Osteocyte (in vitro differentiated cells): ENCODE measurements at regions not wholly inside any gene's neighbourhood (a gene's known extent, or its start where the extent isn't known, plus 50 kb on each side); places are given as distances from the start of the nearest gene placed in this dataset.

Source experiments
- DNase-seq: peaks from one replicate; pipeline ENCODE4 v3.0.0; 2021; ENCODE audit warnings: mixed read lengths; ENCODE audit not compliant: unreplicated experiment; ENCODE audit errors: extremely low spot score
- H3K27ac Mint-ChIP-seq: one replicate; pipeline ENCODE4 v1.8.0; 2021; ENCODE audit warnings: mild to moderate bottlenecking, mixed read lengths; ENCODE audit not compliant: unreplicated experiment
- H3K27me3 Mint-ChIP-seq: one replicate; pipeline ENCODE4 v1.8.0; 2021; ENCODE audit warnings: mixed read lengths; ENCODE audit not compliant: unreplicated experiment
- H3K36me3 Mint-ChIP-seq: one replicate; pipeline ENCODE4 v1.8.0; 2021; ENCODE audit warnings: mixed read lengths; ENCODE audit not compliant: unreplicated experiment
- H3K4me1 Mint-ChIP-seq: one replicate; pipeline ENCODE4 v1.8.0; 2021; ENCODE audit warnings: mixed read lengths; ENCODE audit not compliant: unreplicated experiment
- H3K4me3 Mint-ChIP-seq: one replicate; pipeline ENCODE4 v1.8.0; 2021; ENCODE audit warnings: mild to moderate bottlenecking, moderate library complexity, mixed read lengths; ENCODE audit not compliant: unreplicated experiment
- H3K9me3 Mint-ChIP-seq: one replicate; pipeline ENCODE4 v1.8.0; 2021; ENCODE audit warnings: mixed read lengths; ENCODE audit not compliant: unreplicated experiment
- TF ChIP-seq, protein P1 (sequence below): fragments of 200-600 bp; sonication (generic); IDR thresholded peaks from 2 replicates; pipeline ENCODE4 v1.5.0; 2021; ENCODE audit warnings: antibody characterized with exemption, mild to moderate bottlenecking, moderate library complexity

DNA sequence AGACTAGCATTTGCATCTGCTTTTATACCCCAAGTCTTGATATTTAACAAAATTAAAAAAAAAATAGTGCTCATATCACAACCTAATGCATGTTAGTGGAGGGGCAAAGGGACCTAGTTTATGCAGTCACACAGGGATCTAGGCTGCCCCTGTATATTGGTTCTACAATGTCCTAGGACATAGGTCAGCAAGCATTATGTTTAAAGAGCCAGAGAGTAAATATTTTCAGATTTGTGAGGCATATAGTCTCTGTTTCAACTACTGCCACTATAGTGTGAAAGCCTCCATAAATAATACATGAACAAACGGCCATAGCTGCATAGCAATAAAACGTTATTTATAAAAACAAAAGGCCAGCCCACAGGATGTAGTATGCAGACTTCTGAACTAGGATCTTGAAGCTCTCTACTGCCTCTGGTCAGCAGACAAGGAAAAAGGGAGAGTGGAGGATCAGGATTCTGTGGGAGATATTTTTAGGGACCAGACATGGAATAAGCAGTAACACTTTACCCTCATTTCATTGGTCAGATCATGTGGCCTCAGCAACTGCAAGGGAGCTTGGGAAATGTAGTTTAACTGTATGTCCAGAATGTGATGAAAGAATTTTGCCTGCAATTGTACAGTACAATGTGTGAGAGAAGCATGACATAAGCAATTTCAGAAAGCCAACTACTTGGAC lies 414.2 kb upstream of the SPTLC3 start:
- no peaks in the 10 kb centered on the region for H3K36me3 Mint-ChIP-seq
- TF ChIP-seq, protein P1, sequence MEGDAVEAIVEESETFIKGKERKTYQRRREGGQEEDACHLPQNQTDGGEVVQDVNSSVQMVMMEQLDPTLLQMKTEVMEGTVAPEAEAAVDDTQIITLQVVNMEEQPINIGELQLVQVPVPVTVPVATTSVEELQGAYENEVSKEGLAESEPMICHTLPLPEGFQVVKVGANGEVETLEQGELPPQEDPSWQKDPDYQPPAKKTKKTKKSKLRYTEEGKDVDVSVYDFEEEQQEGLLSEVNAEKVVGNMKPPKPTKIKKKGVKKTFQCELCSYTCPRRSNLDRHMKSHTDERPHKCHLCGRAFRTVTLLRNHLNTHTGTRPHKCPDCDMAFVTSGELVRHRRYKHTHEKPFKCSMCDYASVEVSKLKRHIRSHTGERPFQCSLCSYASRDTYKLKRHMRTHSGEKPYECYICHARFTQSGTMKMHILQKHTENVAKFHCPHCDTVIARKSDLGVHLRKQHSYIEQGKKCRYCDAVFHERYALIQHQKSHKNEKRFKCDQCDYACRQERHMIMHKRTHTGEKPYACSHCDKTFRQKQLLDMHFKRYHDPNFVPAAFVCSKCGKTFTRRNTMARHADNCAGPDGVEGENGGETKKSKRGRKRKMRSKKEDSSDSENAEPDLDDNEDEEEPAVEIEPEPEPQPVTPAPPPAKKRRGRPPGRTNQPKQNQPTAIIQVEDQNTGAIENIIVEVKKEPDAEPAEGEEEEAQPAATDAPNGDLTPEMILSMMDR, result no peak
- no peaks in the 10 kb centered on the region for H3K4me1 Mint-ChIP-seq
- DNase-seq, result no peak
- H3K4me3 Mint-ChIP-seq, result no peak overlapping the region
- no peaks in the 10 kb centered on the region for H3K9me3 Mint-ChIP-seq
- H3K27me3 Mint-ChIP-seq, result no peaks in the 10 kb centered on the region
- H3K27ac Mint-ChIP-seq, result no peak overlapping the region

DNA sequence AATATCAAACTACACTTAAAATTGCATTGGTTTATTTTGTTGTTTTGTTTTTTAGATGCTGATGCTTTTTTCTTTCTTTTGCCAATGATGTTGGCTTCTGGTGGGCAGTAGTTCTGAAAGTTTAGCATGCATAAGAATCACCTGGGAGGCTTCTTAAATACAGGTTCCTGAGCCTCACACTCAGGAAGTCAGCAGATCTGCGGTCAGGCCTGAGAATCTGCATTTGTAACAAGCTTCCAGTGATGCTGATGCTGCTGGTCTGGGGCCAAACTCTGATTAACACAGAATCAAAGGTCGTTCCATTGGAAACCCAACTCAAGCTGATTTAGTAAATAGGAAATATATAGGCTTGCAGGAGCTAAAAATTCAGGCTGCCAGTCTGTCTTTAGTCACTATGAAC lies 412.9 kb upstream of the SPTLC3 start:
- Mint-ChIP-seq H3K9me3 (no peaks in the 10 kb centered on the region), H3K27ac (no peak overlapping the region), H3K27me3 (no peaks in the 10 kb centered on the region), H3K36me3 (no peaks in the 10 kb centered on the region), H3K4me1 (no peaks in the 10 kb centered on the region), H3K4me3 (no peak overlapping the region)
- TF ChIP-seq, protein P1, result no peak
- no peak for DNase-seq

DNA sequence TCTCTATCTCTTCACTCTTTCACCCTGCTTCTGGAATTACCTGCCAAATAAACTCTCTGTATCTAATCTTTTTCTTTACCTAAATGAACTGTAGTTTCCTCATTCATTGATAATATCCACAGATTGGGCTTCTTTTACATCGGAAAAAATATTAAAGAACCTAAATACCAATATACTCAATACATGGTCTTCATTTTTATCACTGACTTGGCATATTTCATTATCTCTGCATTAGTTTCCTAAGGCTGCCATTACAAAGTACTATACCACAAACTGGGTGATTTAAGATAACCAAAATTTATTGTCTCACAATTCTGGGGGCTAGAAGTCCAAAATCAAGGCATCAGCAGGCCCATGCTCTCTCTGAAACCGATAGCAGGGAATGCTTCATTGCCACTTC lies 411.9 kb upstream of the SPTLC3 start:
- no peak overlapping the region for H3K4me3 Mint-ChIP-seq
- no peaks in the 10 kb centered on the region for H3K36me3 Mint-ChIP-seq
- no peak for DNase-seq
- H3K27me3 Mint-ChIP-seq, result no peaks in the 10 kb centered on the region
- H3K4me1 Mint-ChIP-seq, result no peaks in the 10 kb centered on the region
- TF ChIP-seq, protein P1, result no peak
- no peaks in the 10 kb centered on the region for H3K9me3 Mint-ChIP-seq
- H3K27ac Mint-ChIP-seq, result no peak overlapping the region

DNA sequence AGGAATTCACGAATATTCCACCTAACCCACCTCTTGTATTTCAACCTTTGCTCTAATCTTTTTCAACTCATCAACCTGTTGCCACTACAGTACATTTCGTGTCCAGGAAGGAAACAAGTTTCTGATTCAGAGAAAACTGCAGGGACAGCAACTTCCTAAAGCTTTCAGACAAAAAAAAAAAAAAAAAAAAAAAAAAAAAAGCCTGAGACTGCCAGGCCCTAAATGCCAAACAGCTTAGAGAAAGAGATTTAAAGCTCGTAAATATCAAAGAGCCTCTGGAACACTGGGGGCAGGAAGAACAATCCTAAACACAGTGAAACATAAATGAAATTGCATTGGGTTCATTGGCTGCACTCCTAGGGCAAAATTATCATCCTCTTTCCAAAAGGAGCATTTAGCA lies 411.2 kb upstream of the SPTLC3 start:
- Mint-ChIP-seq H3K4me1 (no peaks in the 10 kb centered on the region), H3K9me3 (no peaks in the 10 kb centered on the region), H3K4me3 (no peak overlapping the region), H3K36me3 (no peaks in the 10 kb centered on the region), H3K27me3 (no peaks in the 10 kb centered on the region), H3K27ac (no peak overlapping the region)
- TF ChIP-seq, protein P1, result no peak
- DNase-seq, result no peak

DNA sequence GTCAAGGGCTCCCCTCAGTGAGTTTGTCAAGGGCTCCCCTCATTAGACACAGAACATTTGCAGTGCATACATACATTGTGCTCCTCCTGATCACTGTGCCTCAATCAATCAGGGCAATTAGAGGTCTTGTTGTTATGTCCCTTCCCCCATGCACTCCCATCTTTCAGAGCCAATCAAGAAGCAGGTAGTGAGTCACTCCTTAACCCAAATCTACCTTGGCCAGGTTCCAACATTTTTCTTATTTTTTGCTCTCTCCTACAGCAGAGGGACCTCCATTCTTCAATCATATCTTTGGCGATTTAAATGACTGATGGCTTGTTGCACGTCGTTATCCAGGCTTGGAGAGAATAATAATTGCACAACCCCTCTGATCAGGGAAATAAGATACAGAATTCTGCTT lies 409.9 kb upstream of the SPTLC3 start:
- H3K27ac Mint-ChIP-seq, result no peak overlapping the region
- H3K27me3 Mint-ChIP-seq, result no peaks in the 10 kb centered on the region
- DNase-seq, result no peak
- H3K36me3 Mint-ChIP-seq, result no peaks in the 10 kb centered on the region
- H3K4me1 Mint-ChIP-seq, result no peaks in the 10 kb centered on the region
- TF ChIP-seq, protein P1, result no peak
- H3K9me3 Mint-ChIP-seq, result peaks cover 4% of the 10 kb centered on the region
- H3K4me3 Mint-ChIP-seq, result no peak overlapping the region
